Suprapubic skin (tissue), 4 donors: ENCODE measurements at regions not wholly inside any gene's neighbourhood (a gene's known extent, or its start where the extent isn't known, plus 50 kb on each side); places are given as distances from the start of the nearest gene placed in this dataset.

Source experiments
- EP300 ChIP-seq: sonication (generic); formaldehyde crosslinking; IDR thresholded peaks from one replicate; pipeline ENCODE4 v1.6.1; 2017; ENCODE audit warnings: antibody characterized with exemption
- POLR2A ChIP-seq, 2 donors: fragments of 450-650 bp; IDR thresholded peaks; one replicate each; pipeline ENCODE4 v1.6.1; 2017; ENCODE audit warnings: antibody characterized with exemption in 2 of 2, mild to moderate bottlenecking in 2 of 2, moderate library complexity in 2 of 2
- POLR2AphosphoS5 ChIP-seq, 3 donors: sonication (generic); formaldehyde crosslinking; IDR thresholded peaks; one replicate each; pipeline ENCODE4 v1.6.1; 2017; ENCODE audit warnings: antibody characterized with exemption in 3 of 3
- TF ChIP-seq, protein P1 (sequence below), 2 donors: fragments of 200-600 bp in 1 of 2; fragments of 450-650 bp in 1 of 2; sonication (generic) in 1 of 2; IDR thresholded peaks; one replicate each; pipeline ENCODE4 v1.5.1; 2016 to 2019; ENCODE audit warnings: antibody characterized with exemption in 2 of 2, mild to moderate bottlenecking in 1 of 2, moderate library complexity in 1 of 2

DNA sequence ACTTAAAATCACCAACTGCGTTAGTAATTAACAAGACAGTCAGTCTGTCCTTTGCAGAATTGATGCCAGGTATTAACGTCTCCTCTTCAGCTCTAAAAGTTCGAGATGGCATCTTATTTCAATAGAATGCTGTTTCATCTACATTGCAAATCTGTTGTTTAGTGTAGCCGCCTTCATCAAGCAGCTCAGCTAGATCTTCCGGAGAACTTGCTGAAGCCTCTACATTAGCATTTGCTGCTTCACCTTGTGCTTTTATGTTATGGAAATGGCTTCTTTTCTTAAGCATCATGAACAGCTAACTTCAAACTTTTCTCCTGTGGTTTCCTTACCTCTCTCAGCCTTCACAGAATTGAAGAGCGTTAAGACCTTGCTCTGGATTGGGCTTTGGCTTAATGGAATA is 95.5 kb upstream of the FAM20C start:
- no peak for TF ChIP-seq EP300
- no peak for TF ChIP-seq POLR2AphosphoS5 (IDR thresholded peaks at IDR 0.05)
- TF ChIP-seq, protein P1, sequence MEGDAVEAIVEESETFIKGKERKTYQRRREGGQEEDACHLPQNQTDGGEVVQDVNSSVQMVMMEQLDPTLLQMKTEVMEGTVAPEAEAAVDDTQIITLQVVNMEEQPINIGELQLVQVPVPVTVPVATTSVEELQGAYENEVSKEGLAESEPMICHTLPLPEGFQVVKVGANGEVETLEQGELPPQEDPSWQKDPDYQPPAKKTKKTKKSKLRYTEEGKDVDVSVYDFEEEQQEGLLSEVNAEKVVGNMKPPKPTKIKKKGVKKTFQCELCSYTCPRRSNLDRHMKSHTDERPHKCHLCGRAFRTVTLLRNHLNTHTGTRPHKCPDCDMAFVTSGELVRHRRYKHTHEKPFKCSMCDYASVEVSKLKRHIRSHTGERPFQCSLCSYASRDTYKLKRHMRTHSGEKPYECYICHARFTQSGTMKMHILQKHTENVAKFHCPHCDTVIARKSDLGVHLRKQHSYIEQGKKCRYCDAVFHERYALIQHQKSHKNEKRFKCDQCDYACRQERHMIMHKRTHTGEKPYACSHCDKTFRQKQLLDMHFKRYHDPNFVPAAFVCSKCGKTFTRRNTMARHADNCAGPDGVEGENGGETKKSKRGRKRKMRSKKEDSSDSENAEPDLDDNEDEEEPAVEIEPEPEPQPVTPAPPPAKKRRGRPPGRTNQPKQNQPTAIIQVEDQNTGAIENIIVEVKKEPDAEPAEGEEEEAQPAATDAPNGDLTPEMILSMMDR (IDR thresholded peaks at IDR 0.05), result no peak
- TF ChIP-seq POLR2A (IDR thresholded peaks at IDR 0.05), result no peak
